ENCODE measurements at regions not wholly inside any gene's neighbourhood (a gene's known extent, or its start where the extent isn't known, plus 50 kb on each side); places are given as distances from the start of the nearest gene placed in this dataset.

GRCh38 chr16:58882292-58882691 lies 148.2 kb upstream of the GOT2 start:
- TF ChIP-seq RNF2 (IDR thresholded peaks at IDR 0.05; ENCODE audit: borderline replicate concordance, low read depth) (no peak), PBX3 (IDR thresholded peaks at IDR 0.05) (no peak), CEBPB (IDR thresholded peaks at IDR 0.05) (no peak), REST (IDR thresholded peaks at IDR 0.05) (no peak), CTCF (IDR thresholded peaks at IDR 0.05) (no peak), CHD2 (IDR thresholded peaks at IDR 0.05; ENCODE audit: low read length, partially characterized antibody) (no peak), POLR2A (IDR thresholded peaks at IDR 0.05; ENCODE audit: low read length) (no peak), PHF8 (IDR thresholded peaks at IDR 0.05; ENCODE audit: borderline replicate concordance, low read depth) (no peak), EP300 (IDR thresholded peaks at IDR 0.05) (no peak), E2F6 (IDR thresholded peaks at IDR 0.05; ENCODE audit: borderline replicate concordance, low read depth) (no peak)
